HG03457 (cell line): ENCODE measurements at regions not wholly inside any gene's neighbourhood (a gene's known extent, or its start where the extent isn't known, plus 50 kb on each side); places are given as distances from the start of the nearest gene placed in this dataset.
"Not testable (repeated sequence)": the region's sequence is repeated elsewhere in the genome, so short reads cannot be mapped to it uniquely, and the experiment has no call there.

Experiments
- ATAC-seq: cut with Tn5 transposase; IDR thresholded peaks from one replicate; pipeline ENCODE4 v1.9.1; 2021; ENCODE audit warnings: moderate number of reproducible peaks; ENCODE audit not compliant: unreplicated experiment

DNA sequence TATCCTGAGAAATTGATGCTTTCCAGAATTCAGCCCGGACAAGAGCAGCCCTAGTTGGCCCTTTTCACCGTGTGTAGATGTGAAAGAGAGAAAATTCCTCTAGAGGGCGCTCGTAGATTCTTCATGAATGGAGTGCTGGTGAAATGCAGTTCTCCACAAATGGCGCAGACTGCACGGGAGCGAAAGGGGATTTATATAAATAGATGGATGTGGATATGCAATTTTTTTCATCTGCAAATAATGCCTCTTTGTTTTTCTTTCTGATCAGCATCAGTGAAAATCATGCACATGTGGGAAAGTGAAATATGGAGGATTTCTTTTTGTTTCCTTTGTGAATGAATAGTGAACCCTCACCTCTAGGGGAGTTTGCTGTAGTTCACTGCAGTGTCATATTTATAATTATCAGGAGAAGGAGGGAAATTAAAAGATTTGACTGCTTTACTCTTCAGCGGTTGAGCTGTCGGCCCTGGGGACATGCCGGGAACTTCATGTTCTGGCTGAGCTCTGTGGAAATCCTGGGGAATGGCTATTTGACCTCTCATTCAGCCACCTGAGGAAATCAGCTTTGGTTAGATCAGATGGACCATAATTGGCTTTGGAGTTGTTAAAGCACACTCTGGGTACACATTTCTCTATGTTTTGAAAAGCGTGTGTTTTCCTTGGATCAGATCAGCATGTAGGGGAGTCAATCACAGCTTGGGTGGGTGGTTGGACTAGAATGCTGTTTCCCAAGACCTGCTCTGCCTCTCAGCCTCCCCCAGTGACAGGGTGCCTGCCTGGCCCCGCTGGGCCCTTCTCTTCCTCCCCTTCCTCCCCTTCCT is 115.0 kb upstream of the SHISA3 start:
- peak; percentile 82 for ATAC-seq

DNA sequence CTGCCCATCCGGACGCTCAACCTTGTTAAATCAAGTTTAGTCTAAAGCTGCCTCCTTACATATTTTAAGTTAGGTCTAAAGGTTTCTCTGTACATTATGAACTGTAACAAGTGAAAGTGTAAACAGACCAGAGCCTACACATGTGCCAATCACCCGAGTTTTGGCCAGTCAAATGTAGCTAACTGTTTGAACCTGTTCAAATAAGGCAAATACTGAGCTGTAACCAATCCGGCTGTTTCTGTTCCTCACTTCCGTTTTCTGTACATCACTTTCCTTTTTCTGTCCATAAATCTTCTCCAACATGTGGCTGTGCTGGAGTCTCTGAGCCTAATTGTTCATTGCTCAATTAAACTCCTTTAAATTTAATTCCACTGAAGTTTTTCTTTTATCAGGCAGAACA is 113.3 kb upstream of the SHISA3 start:
- ATAC-seq: no peak

DNA sequence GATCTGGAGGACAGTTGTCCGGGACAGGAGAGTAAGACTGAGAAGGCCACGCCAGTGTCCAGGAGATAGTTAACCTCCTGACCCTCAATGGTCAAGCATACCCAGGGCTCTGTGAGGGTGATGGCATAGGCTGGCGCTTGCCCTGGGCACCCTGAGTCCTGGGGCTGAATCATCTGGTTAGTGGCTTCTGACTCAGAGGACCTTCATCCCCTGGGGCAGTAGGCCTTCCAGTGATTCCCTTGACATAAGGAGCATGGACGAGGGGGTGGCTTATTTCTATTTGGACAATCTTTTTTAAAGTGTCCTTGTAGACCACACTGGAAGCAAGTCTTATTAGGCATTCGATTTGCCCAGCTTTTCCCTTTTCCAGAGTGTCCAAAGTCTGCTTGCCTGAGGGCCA is 108.4 kb upstream of the SHISA3 start:
- ATAC-seq: not testable (repeated sequence)

DNA sequence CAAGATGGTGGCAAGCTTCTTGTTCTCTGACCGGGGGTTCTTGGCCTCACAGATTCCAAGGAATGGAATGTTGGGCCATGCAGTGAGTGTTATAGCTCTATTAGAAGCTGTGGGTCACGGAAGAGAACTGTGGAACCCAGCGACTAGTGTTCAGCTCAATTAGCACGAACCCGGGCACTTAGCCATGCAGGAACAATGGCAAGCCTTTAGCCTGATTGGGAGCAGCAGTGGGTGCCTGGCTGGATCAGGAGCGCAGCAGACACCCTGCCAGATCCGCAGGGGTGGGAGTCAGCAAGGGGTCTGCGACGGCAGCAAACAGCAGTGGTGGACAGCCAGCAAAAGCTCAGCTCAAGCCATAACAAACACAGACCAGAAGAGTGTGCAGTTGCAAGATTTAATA is 105.1 kb upstream of the SHISA3 start:
- not testable (repeated sequence) for ATAC-seq

DNA sequence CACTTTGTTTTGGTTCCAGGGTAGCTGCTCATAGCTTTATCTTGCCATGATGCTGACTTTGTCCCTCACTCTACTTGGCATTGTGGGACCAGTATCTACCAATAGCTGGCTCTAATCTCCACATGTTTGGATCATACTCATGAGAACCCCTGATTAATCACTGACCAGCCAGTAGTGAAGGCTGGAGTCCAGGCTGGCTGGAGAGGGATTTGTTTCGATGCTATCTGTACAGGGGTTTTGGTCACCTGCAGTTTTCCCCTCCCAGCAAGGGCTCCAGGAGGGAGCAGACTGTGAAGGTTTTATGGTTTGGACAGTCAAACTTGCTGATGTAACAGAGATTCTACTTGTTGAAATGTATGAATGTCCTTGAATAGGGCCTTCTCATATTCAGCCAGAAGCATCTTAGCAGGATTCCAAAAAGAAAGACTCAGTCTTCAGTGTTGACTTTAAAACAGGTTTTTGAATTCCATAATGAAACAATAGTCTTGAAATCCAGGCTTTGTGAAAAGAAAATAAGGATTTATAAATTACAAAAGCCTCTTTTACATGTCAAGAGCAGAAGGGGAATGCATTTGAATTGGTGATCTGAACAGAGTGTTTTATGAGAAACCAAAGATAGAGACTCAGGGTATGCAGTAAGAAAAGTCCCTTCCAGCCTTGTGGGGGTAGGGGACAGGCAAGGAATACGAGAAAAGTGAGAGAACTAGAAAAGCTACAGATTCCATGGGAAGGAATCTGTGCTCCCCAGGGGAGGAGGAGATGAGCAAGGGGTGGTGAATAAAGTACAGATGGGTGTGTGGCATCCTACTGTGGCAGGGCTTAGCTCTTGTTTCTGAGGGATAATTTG is 103.1 kb upstream of the SHISA3 start:
- ATAC-seq: no peak

DNA sequence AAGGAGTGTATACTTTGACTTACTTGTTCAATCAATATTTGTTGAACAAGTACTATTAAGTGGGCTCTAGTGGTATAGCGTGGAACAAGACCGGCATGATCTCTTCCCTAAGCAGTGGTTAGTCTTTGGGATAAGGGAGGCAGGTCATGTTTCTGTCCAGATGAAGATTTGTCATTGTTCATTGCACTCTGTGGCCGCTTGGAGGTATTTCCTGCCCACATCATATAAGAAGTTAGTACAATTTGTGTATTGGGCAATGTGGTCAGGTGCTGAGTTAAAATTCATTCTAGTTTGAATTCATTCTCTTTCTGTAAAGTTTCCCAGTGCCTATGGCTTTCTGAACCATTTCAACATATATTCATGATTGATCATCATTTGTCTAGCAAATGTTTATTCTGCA is 101.1 kb upstream of the SHISA3 start:
- no peak for ATAC-seq

DNA sequence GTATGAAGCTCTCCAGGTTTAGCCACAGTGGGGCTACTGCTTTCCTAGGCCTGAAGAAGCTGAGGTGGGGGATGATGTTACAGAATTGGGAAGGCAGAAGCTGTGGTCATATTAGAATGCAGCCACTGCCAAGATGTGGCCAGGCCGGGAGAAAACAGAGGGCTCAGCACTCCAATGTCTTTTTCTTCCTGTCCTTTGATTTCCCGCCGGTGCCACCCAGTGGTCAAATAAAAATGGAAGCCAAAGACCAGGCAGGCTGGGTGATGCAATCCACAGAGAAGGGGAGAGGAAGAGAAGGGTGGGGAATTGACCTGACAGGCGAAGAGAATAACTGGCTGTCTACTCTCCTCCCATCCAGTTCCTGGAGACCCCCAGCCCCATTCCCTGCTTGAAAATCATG is 94.9 kb upstream of the SHISA3 start:
- ATAC-seq: no peak

DNA sequence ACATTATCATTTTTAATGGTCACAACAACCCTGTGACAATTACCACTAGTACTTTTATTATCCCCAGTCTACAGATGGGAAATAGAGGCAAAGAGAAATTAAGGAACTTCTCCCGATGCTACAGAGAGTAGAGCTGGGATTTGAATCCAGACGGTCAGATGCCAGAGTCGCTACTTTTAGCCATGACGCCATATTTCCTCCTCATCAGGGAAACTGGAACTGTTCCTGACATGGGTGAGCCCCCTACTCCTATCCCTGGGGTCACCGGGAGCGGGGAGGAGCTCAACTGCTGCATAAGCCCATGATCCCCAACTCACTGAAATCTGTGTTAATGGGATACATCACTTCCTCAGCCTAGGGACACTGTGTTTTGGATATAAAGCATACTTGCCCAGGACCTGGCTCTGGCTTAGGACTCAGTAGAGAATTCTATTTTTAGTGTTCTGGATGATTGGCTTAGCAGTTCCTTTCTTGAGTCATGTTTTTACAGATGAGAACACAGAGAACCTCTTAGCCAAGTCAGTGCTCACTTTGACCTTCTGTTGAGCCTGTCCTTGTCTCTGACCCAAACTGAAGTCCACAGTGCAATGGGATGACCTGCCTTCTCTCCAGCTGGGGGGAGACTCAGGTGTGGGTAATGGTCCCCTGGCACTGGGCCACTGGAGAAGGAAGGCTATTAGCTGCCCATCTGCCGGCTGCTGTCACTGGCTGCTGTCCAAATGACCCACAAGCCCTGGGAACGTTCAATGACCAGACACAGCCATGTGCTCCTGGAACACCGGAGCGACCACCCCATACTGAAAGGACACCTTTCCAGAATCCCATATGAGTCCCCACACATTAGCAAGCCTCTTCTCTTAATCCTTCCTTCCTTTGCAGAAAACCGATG is 90.8 kb upstream of the SHISA3 start:
- ATAC-seq: no peak

DNA sequence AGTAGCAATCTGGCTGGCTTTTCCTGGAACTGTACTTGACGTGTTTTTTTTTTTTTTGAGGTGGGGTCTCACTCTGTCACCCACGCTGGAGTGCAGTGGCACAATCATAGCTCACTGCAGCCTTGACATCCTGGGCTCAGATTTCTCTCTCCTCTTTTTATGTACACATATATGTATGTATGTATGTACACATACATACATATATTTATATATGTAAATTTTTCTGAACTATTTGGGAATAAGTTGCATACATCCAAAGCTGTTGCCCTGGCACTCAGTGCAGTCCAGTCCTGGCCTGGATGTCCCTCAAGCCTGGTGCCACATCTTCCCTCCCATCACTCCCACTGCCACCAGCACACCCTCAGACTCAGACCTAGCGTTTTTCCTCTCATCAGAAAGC is 89.0 kb upstream of the SHISA3 start:
- no peak for ATAC-seq

DNA sequence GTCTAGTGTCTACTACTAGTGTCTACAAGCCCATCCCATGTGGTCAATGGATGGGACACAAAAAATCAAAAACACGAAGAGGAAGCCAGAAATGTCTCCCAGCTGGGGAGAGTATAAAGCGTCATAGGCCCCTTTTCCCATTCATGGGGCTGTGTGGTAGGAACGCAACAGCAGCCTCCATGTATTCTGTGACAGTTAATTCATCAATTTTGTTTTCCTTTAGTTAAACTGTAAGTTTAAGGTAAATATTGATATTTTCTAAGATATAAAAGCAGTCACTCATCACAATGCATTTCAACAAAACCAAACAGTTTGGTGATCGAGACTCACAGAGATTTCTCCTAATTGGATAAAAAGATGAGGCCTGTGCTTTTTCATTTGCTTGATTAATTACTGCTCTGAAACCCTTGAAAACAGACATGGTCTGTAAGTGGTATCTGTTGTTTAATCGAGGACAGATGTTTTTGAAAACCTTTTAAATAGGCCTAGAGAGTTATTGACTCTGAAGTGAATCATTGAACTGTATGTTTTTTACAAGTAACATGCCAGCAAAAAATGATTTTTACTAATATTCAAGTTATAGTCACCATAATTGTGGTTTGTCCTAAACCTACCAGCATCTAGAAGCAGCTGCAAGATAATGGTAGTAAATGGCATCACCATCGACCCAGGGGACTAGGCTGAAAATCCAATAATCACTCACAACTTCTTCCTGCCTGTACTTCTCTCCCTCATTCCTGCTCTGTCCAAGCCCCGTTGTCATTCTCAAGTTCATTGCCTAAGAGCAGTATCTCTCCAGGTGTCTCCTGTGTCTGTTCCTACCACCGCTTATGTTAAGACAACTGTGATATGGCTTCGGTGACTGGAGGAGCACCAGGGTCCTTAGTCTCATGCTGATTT is 87.7 kb upstream of the SHISA3 start:
- no peak for ATAC-seq

DNA sequence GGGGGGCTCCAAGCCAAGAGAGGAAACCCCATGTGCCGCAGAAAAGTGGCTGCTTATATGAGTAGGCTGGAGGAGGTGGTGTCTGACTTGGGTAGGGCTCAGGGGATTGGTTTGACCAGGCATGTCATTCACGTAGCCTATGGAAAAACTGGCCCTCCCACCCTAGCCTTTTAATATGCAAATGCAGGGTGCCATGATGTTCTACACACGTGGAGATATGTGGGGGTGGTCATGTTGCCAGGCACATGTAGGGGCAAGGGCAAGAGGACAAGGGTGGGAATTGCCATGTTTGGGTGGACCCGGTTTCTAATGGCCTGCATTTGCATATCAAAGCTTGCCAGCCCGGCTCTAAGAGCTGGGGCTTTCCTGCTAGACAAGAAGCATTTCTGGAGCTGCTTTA is 86.9 kb upstream of the SHISA3 start:
- no peak for ATAC-seq

DNA sequence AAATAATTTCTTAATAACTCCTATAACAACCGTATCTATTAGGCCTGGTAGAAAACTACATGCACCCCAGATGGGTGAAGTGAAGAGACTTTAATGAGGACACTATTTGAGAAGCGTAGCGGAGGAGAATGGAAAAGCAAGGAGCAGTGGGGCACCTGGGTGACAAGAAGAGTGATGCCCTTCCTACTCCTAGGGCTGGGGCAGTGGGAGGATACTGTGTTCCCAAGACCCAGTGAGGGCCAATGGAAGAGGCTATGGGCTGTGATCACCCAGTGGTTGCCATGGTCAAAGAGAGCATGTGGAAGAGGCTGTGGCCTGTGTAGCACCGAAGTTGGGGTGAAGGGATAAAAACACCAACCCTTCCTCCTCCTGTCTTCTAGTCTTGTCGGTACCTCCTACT is 86.5 kb upstream of the SHISA3 start:
- no peak for ATAC-seq

DNA sequence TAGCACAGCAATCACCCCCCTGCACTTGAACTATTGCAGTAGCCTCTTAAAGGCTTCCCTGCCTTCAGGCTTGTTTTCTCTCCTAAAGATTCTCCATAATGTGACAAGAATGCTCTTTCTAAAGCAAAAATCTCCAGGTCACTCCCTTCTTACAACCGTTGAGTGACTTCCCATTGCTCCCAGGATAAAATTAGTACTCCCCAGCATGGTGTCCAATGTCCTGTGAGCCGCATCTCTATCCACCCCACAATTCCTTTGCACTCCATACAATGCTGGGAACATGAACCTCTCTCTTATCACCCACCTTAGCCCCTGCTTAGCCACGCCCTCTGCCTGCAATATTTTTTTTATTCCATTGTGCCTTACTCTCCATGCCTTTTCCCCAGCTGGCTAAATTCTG is 85.7 kb upstream of the SHISA3 start:
- ATAC-seq: no peak

DNA sequence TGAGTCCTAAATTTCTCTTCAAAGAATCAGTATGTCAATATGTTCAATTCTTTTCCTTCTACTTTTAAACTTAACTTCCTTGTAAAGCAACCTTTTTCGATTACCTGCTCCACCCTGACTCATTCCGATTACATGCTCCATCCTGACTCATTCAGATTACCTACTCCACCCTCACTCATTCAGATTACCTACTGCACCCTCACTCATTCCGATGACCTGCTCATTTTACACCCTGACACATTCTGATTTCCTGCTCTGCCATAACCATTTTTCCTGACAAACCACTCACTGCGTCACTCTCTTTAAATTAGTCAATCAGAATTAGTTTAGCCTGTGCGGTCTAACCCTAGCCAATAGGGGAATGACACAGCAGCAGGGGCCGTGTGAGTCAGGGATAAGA is 83.9 kb upstream of the SHISA3 start:
- not testable (repeated sequence) for ATAC-seq

DNA sequence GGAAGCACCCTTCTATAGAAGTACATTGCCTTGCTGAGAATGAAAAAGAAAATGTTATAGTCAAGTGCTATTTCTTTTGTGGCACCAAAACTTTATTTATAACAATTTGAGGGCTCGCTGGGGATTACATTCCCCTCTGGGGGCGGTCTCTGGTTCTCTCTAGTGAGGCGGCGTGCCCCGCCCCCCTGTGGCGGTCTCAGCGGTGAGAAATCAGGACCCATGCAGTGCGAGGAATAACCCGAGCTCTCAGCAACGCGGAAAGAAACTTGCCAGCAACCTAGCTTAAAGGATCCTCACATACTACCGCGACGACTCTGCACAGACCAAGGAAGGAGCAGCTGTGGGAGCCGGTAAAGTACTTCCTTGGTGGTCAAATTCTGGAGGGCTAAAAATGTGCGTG is 83.4 kb upstream of the SHISA3 start:
- ATAC-seq: no peak

DNA sequence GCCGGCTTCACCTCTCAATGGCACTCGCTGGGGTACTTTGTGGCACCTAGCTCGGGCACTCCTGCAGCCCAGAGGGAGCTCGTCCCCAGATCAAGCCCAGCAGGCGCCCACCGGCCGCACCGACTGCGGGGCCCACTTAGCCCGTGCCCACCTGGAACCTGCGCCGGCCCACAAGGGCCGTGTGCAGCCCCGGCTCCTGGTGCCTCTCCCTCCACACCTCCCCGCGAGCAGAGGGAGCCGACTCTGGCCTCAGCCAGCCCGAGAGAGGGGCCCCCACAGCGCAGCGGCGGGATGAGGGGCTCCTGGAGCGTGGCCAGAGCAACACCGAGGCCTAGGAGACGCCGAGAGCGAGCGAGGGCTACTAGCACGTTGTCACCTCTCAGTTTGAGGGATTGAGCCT is 82.1 kb upstream of the SHISA3 start:
- no peak for ATAC-seq

DNA sequence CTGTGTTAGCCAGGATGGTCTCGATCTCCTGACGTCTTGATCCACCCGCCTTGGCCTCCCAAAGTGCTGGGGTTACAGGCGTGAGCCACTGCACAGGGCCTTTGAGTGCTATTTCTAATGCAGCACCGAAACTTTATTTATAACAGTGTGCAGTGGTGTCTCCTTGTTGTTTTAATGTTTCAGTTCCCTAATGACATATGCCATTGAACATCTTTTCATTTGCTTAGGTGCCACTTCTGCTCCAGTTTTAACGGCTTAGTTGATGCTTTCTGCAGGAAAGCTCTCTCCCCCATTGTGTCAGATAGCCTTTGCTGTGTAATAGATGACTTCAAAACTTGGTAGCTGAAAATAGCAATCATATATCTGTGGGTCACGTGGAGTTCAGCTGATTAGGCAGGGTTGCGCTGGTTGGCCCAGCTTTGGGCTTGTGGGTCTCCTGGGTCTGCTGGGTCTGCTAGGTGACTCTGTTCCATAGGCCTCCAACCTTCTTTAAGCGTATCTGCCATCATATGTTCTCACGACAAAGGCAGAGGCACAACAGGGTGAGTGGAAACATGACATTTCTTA is 76.4 kb upstream of the SHISA3 start:
- ATAC-seq: no peak

DNA sequence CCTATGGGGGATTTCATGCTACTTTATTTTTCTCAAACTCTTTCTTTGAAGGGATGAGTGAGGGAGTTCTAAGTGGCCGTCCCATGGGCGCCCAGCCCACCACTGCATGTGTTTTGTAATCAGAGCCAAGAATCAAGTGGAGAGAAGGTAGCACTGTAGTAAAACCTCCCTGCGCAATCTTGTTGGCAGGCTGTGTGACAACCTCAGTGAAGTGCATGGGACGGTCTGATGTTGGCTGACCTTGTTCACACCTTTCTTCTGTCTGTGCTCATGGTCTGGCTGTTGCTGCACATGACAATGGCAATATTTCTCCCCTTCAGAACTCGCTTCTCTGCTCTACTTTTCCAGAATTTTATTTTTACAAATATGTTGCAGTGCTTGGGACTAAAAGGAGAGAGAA is 71.2 kb upstream of the SHISA3 start:
- ATAC-seq: no peak

DNA sequence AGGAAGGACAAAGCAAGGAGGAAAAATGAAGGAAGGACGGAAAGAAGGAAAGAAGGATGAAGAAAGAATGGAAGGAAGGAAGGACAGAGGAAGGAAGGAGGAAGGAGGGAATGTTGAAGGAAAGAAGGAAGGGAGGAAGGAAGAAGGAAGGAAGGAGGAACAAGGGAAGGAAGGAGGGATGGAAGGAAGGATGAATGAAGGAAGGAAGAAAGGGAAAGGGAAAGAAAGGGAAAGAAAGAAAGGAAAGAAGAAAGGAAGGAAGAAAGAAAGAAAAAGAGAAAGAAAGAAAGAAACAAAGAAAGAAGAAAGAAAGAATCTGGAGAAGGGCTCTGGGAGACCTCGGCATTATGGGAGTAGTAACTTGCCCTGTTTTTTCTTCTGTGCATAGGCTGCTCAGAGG is 70.8 kb upstream of the SHISA3 start:
- ATAC-seq: no peak

DNA sequence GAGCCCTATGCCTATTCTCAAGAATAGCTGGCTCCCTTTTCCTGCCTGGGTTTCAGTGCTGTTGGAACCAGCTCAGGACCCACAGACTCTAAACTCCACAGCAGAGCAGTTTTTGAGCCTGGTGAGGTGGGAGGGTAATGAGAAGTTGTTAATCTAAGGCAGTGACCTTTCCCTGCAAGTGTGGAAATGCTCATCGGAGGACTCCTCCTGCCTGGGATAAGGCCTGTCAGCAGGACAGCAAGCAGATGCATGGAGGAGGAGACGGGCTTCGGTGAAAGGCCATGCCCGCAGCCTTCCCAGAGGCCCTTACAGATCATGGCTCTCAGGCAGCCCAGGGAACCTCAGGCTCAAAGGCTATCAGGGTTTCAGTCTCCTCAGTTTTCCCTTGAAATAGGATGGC is 70.0 kb upstream of the SHISA3 start:
- no peak for ATAC-seq
